Neural progenitor cell (in vitro differentiated cells): ENCODE measurements at regions not wholly inside any gene's neighbourhood (a gene's known extent, or its start where the extent isn't known, plus 50 kb on each side); places are given as distances from the start of the nearest gene placed in this dataset.

ENCODE experiments used
- DNase-seq: peaks from one replicate; pipeline ENCODE4 v3.0.0-alpha.2; 2016; ENCODE audit warnings: low spot score
- H2AFZ ChIP-seq: fragments of 200-600 bp; sonication (generic); replicated peaks from 2 replicates; pipeline ENCODE4 v1.6.1; 2016; ENCODE audit warnings: antibody characterized with exemption
- H3F3A ChIP-seq: fragments of 200-600 bp; sonication (generic); 2 replicates; pipeline ENCODE4 v1.6.1; 2016; ENCODE audit warnings: antibody characterized with exemption, low read depth
- H3K27ac ChIP-seq: fragments of 200-600 bp; sonication (generic); 2 replicates; pipeline ENCODE4 v1.5.1; 2016; ENCODE audit warnings: mild to moderate bottlenecking
- H3K27me3 ChIP-seq: fragments of 200-600 bp; sonication (generic); 2 replicates; pipeline ENCODE4 v1.6.1; 2016; ENCODE audit warnings: mild to moderate bottlenecking, moderate library complexity
- H3K36me3 ChIP-seq: fragments of 200-600 bp; sonication (generic); 2 replicates; pipeline ENCODE4 v1.5.1; 2016
- H3K4me1 ChIP-seq: fragments of 200-600 bp; sonication (generic); 2 replicates; pipeline ENCODE4 v1.6.1; 2016; ENCODE audit warnings: mixed run types
- H3K4me2 ChIP-seq: fragments of 200-600 bp; sonication (generic); 2 replicates; pipeline ENCODE4 v1.6.1; 2016
- H3K4me3 ChIP-seq: fragments of 200-600 bp; sonication (generic); 2 replicates; pipeline ENCODE4 v1.5.1; 2016
- H3K79me2 ChIP-seq: fragments of 200-600 bp; sonication (generic); 2 replicates; pipeline ENCODE4 v1.6.1; 2016; ENCODE audit warnings: low read depth
- H3K9ac ChIP-seq: fragments of 200-600 bp; sonication (generic); 2 replicates; pipeline ENCODE4 v1.6.1; 2016
- H3K9me3 ChIP-seq: fragments of 200-600 bp; sonication (generic); 2 replicates; pipeline ENCODE4 v1.5.1; 2016; ENCODE audit warnings: low read depth
- H4K20me1 ChIP-seq: fragments of 200-600 bp; sonication (generic); 2 replicates; pipeline ENCODE4 v1.6.1; 2016; ENCODE audit warnings: low read depth
- H3K27ac Mint-ChIP-seq: 3 replicates; pipeline ENCODE4 v1.8.0; 2021; ENCODE audit warnings: mixed read lengths
- H3K27me3 Mint-ChIP-seq: 2 replicates; pipeline ENCODE4 v1.8.0; 2022; ENCODE audit warnings: low read depth, mild to moderate bottlenecking, inconsistent platforms, moderate library complexity, mixed read lengths; ENCODE audit not compliant: insufficient read depth
- H3K36me3 Mint-ChIP-seq: 3 replicates; pipeline ENCODE4 v1.8.0; 2021; ENCODE audit warnings: mixed read lengths
- H3K4me1 Mint-ChIP-seq: 3 replicates; pipeline ENCODE4 v1.8.0; 2021; ENCODE audit warnings: mixed read lengths
- H3K4me3 Mint-ChIP-seq: 3 replicates; pipeline ENCODE4 v1.8.0; 2021; ENCODE audit warnings: mild to moderate bottlenecking, moderate library complexity, mixed read lengths
- H3K9me3 Mint-ChIP-seq: 3 replicates; pipeline ENCODE4 v1.8.0; 2020; ENCODE audit warnings: mixed read lengths
- CTCF ChIP-seq: fragments of 200-600 bp; sonication (generic); IDR thresholded peaks from 2 replicates; pipeline ENCODE4 v1.5.1; 2017; ENCODE audit warnings: antibody characterized with exemption, mild to moderate bottlenecking
- EZH2 ChIP-seq: fragments of 200-600 bp; sonication (generic); IDR thresholded peaks from 2 replicates; pipeline ENCODE4 v1.6.1; 2017; ENCODE audit warnings: antibody characterized with exemption, mild to moderate bottlenecking, moderate library complexity
- EZH2phosphoT487 ChIP-seq: fragments of 200-600 bp; sonication (generic); IDR thresholded peaks from 2 replicates; pipeline ENCODE4 v1.6.1; 2017; ENCODE audit warnings: antibody characterized with exemption

- no peak for DNase-seq
- H3K9ac ChIP-seq: no peak overlapping the region
- Mint-ChIP-seq H3K4me3 (no peak overlapping the region), H3K27me3 (peaks cover 2% of the 10 kb centered on the region), H3K27ac (no peak overlapping the region), H3K9me3 (peaks cover 12% of the 10 kb centered on the region), H3K36me3 (no peaks in the 10 kb centered on the region), H3K4me1 (no peaks in the 10 kb centered on the region)
- TF ChIP-seq CTCF (no peak), EZH2phosphoT487 (no peak), EZH2 (no peak)
- no peak overlapping the region for H2AFZ ChIP-seq
- no peaks in the 10 kb centered on the region for H3K27me3 ChIP-seq
- H3K79me2 ChIP-seq: no peaks in the 10 kb centered on the region
- H3K4me3 ChIP-seq: no peak overlapping the region
- no peaks in the 10 kb centered on the region for H4K20me1 ChIP-seq
- no peaks in the 10 kb centered on the region for H3K4me1 ChIP-seq
- H3K27ac ChIP-seq: no peak overlapping the region
- H3F3A ChIP-seq: no peaks in the 10 kb centered on the region
- H3K9me3 ChIP-seq: no peaks in the 10 kb centered on the region
- no peaks in the 10 kb centered on the region for H3K36me3 ChIP-seq
- H3K4me2 ChIP-seq: no peak overlapping the region
These were observed 67.8 kb downstream of the PTGR3 start for GRCh38 chr18:75141166-75141565.

DNA sequence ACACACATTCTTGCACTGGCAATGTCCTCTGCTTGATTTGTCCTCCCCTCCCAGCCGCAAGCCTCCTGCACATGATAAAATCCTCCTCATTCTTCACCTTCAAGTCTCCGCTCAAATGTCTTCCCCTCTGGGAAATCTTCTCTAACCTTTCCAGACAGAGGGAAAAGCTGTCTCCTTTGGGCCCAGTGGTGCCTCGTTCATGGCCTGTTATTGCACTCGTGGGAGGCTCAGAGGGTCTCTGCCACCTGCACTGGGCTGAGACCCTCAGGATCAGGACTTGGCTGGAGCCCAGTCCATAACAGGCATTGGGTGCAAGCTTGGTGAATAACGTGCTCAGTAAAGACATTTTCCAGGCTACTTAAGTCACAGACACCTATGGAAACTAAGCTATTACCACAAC, 68.6 kb downstream of the PTGR3 start:
- Mint-ChIP-seq H3K27ac (no peak overlapping the region), H3K27me3 (peaks cover 2% of the 10 kb centered on the region), H3K36me3 (no peaks in the 10 kb centered on the region), H3K4me1 (no peaks in the 10 kb centered on the region), H3K9me3 (peaks cover 9% of the 10 kb centered on the region), H3K4me3 (no peak overlapping the region)
- Histone ChIP-seq H2AFZ (no peak overlapping the region), H3K27me3 (no peaks in the 10 kb centered on the region), H3F3A (no peaks in the 10 kb centered on the region), H3K9me3 (no peaks in the 10 kb centered on the region), H3K4me3 (no peak overlapping the region), H3K27ac (no peak overlapping the region), H3K36me3 (no peaks in the 10 kb centered on the region), H3K79me2 (no peaks in the 10 kb centered on the region), H3K9ac (no peak overlapping the region), H3K4me2 (no peak overlapping the region), H3K4me1 (no peaks in the 10 kb centered on the region), H4K20me1 (no peaks in the 10 kb centered on the region)
- TF ChIP-seq EZH2 (no peak), EZH2phosphoT487 (no peak), CTCF (no peak)
- no peak for DNase-seq

- no peak for DNase-seq
- H3K4me3 Mint-ChIP-seq: no peak overlapping the region
These were observed 69.6 kb downstream of the PTGR3 start for GRCh38 chr18:75139226-75139911.

DNA sequence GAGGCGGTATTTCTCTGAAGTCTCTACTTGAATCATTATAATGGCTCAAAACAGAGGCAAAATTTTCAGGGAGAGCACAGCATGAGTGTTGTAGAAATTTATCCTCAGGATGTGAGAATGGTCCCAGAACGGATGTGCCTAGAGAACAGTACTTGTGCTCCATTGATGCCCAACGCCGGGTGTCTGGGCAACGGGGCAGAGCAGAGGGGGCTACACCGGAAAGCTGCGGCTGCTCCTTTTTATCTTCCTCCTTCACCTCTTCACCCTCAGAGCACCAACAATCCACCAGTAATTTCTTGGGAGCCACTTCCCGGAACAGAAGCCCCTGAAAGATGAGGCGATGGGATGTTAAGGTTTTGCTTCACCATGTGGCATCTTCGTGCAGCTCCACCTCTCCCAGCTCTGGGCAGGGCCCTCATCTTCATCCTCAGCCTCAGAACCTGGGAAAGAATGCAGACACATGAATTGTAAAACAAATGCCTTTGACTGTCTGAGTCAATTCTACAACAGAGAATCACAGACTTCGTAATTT, 71.5 kb downstream of the PTGR3 start:
- Mint-ChIP-seq H3K27me3 (no peaks in the 10 kb centered on the region), H3K36me3 (no peaks in the 10 kb centered on the region), H3K4me3 (no peak overlapping the region), H3K4me1 (no peaks in the 10 kb centered on the region), H3K9me3 (peaks cover 4% of the 10 kb centered on the region), H3K27ac (no peak overlapping the region)
- Histone ChIP-seq H2AFZ (no peak overlapping the region), H3K4me1 (no peaks in the 10 kb centered on the region), H3K36me3 (no peaks in the 10 kb centered on the region), H3K9me3 (no peaks in the 10 kb centered on the region), H3K79me2 (no peaks in the 10 kb centered on the region), H3K4me3 (no peak overlapping the region), H3K27me3 (no peaks in the 10 kb centered on the region), H3K4me2 (no peak overlapping the region), H4K20me1 (no peaks in the 10 kb centered on the region), H3K9ac (no peak overlapping the region), H3F3A (no peaks in the 10 kb centered on the region), H3K27ac (no peak overlapping the region)
- no peak for TF ChIP-seq EZH2phosphoT487
- no peak for TF ChIP-seq EZH2
- no peak for DNase-seq

More at GRCh38 chr18:75139226-75139911, 69.6 kb downstream of the PTGR3 start:
- H3K36me3 ChIP-seq: no peaks in the 10 kb centered on the region
- Mint-ChIP-seq H3K4me1 (no peaks in the 10 kb centered on the region), H3K36me3 (no peaks in the 10 kb centered on the region), H3K27ac (no peak overlapping the region), H3K9me3 (peaks cover 5% of the 10 kb centered on the region), H3K27me3 (peaks cover 2% of the 10 kb centered on the region)
- no peak overlapping the region for H3K9ac ChIP-seq
- no peak for TF ChIP-seq EZH2
- no peaks in the 10 kb centered on the region for H3K9me3 ChIP-seq
- no peak overlapping the region for H3K4me2 ChIP-seq
- H3K27ac ChIP-seq: no peak overlapping the region
- H2AFZ ChIP-seq: no peak overlapping the region
- no peaks in the 10 kb centered on the region for H3K79me2 ChIP-seq
- no peaks in the 10 kb centered on the region for H3K4me1 ChIP-seq
- H4K20me1 ChIP-seq: no peaks in the 10 kb centered on the region
- H3F3A ChIP-seq: no peaks in the 10 kb centered on the region
- H3K27me3 ChIP-seq: no peaks in the 10 kb centered on the region
- no peak overlapping the region for H3K4me3 ChIP-seq
